NCI-H69 (cell line): ENCODE measurements at regions not wholly inside any gene's neighbourhood (a gene's known extent, or its start where the extent isn't known, plus 50 kb on each side); places are given as distances from the start of the nearest gene placed in this dataset.
A peak's percentile ranks its signal among the peaks of the same experiment; 100 is the strongest.
"Not testable (repeated sequence)": the region's sequence is repeated elsewhere in the genome, so short reads cannot be mapped to it uniquely, and the experiment has no call there.

Experiments
- DNase-seq: peaks from one replicate; lab custom pipeline; 2025; lab: John Stamatoyannopoulos, UW

DNA sequence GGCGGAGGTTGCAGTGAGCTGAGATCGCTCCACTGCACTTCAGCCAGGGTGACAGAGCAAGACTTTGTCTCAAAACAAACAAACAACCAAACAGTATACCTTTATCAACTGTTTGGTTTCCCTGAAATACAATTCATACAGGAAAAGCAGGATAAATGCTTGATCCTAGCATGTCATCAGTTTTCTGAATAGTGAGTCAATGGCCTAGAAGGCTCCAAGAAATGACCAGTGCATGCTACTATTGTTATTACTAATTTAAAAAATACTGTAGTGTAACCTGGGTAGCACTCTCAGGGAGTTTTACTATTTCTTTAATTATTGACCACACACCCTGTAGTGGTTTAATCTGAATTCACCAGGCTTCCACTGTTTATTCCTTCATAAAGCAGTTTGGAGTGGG, 101.0 kb upstream of the PTPN3 start:
- DNase-seq: no peak

DNA sequence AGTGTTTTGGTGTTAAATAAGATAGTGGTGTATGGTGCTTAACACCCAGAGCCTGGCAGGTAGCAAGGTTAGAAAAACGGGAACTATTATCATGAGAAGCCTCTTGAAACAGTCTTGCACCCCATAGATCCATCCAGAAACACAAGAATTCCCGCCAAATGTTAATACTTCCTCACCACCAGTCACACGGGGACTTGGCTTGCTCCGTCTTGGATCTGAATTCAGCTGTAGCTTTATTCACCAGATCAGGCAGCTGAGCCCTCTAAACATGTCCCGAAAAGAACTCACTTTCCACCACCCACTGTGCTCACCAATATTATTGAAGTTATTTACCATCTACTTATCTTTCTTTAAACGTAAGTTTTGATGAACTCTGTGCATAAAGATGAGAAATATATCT, 101.6 kb upstream of the PTPN3 start:
- DNase-seq: no peak

DNA sequence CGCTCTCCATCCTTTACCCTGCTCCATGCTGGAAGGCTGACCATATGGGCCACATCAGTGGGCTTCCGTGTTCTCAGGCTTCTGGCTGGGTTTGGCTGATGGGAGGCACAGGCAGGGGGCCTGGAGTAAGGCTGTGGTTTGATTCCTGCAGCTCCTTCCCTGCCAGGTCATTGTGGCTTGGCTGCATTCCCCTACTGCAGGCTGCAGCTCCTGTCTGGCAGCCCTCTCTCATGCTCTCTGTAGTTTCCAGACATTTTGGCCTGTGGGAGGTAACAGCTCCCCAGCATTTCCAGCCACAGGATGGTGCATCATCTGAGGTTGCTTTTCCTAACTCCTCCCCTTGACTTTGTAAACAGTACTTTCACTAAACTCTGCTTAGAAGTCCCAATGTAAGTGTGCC, 102.0 kb upstream of the PTPN3 start:
- DNase-seq: no peak

DNA sequence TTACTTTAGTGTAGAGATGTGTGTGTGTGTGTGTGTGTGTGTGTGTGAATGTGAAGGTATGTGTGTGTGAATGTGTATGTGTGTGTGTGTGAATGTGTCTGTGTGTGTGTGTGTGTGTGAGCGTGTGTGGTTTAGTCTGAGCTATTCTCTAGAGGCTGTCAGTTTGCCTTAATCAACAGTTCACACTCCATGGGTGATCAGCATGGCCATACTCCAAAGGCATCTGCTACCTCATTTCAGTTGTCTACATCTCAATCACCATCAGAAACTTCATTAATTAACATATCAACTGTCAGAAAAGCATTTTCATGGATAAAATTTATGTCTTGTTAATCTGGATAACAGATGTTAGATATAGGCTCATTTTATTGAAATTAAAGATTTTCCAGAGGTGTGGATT, 103.1 kb upstream of the PTPN3 start:
- peak; percentile 10 for DNase-seq

DNA sequence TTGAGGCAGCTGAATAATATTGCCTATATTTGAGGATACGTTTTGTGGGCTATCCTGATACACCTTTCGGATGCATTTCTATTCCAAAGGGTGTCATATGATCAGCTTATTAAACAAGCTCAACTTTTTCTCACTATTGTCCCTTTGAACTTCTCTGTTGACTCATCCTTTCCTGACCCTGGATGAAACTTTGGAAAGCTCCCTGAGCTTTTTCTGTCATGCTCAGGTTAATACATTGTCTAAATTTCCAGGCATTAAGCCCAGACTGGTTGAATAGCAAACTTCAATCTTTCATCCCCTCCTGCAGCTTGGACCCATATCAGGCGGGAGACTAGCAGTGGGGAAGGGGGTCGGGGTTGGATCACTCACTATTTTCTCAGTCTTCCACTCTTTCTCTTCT, 104.9 kb upstream of the PTPN3 start:
- no peak for DNase-seq

DNA sequence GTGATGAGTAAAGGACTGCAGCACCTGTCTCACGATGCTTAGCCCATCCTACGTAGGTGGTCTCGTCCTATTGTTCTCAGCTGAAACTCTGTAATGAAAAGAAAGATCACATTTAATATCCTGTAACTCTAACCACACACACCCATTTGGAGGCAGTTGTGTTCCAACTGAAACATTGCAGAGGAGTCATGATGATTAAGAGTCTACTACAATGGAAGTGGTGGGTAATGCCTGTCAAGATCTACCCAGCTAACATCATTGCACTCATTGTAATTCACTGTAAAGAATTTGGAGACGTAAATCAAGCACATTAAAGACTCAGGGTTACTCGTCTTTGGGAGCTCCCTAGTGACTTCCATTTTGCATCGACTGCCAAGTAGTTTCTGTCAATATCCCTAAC, 106.0 kb upstream of the PTPN3 start:
- peak; percentile 28 for DNase-seq

DNA sequence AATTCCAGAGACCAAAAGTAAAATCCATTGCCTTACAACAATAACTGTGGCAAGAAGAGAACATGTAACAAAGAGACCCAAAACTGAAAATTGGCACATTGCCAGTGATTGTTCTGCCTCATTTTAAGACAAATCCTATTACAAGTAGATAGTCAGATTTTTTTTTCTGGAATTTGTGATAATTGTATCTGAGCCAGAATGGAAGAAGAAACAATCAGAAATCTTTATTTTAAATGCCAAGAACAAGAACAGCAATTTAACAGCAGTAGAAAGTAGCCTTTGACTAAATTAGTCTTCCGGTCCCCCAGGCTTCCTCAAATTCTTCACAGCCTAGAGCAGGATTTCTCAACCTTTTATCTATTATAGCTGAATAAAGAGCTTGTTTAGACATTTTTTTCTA, 106.7 kb upstream of the PTPN3 start:
- peak; percentile 8 for DNase-seq

DNA sequence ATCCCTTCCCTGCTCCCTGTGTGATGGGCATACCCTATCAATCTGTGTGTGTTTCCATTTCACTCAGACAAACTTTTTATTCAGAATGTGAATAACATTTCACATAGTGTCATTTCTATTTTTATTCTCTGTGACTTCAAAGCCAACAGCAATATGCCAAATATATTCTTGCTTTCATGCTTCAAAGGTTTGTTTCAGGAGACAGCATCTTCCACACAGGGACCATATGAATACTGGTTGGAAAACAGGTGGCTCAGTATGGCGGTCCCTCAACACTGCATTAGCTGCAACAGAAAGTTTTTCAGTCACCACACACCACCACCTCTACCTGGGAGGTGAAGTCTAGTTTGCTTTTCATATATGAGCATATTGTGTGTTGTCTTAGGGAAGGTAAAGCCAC, 111.0 kb upstream of the PTPN3 start:
- no peak for DNase-seq

DNA sequence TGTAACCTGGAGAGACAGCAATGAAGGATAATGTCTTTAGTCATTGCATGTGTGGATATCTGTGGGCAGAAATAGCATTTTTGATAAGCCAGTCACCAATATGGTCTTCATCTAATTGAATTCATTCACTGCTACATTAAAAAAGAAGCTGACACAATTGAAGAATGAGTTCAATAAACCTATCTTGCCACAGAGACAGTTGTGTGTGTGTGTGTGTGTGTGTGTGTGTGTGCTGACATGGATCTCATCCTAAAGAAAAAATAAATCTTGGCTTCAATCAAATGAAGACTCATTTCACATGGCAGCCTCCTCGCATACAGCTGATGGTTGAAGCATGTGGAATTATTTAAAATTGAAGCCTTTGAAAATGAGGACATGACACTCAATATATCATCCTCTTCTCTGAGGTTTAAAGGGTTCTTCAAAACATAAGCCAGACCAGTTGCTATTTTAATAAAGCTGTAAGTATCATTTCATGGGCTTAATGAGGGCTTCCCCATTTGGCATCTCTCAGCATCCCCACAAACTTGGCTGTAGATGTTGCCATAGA, 118.5 kb upstream of the PTPN3 start:
- no peak for DNase-seq

DNA sequence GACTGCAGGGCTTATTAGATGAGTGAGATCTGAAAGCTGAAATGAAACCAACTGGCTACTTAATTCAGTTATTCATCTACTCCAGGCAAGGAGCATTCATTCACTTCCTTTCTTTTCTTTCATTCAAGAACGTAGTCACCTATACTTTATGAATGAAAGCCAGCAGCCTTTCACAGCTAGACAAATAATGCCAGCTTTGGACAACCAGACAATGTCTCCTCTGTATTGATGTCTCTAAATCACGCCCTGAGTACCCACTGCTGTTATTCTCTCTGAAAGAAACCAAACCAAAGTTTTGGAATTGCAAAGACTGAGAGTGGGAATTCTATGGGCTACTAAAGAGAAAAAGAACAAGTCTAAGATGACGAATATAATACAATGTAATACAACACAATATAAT, 121.2 kb upstream of the PTPN3 start:
- DNase-seq: peak; percentile 10

DNA sequence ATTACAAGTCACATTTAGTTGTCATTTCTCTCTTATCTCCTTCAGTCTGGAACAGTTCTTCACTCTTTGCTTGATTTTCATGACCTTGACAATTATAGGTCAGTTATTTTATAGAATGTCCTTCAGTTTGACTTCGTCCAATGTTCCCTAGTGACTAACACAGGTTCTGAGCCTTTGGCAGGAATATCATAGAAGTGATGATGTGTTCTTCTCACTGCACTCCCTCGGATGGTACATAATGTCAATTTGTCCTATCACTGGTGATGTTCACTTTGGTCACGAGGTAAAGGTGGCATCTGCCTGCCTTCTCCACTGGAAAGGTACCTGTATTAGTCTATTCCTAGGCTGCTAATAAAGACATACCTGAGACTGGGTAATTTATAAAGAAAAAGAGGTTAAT, 126.0 kb upstream of the PTPN3 start:
- no peak for DNase-seq

DNA sequence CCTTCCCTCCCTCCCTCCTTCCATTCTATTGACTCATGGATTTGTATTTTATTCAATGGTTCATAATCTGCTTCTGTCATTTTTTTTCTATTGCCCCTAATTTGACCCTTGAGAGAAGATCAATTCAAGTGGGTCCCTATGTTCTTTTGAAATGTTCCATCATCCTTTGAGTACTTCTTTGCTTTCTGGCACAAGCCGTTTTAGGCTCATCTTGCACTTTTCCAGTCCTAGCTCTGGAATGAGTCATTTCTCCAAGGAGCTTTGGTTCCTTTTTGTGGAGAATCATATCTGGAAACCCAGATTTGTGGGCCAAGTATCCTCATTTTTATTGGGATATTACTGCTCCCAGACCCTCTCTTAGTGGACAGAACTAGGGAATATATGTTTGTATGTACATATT, 126.8 kb upstream of the PTPN3 start:
- DNase-seq: no peak

DNA sequence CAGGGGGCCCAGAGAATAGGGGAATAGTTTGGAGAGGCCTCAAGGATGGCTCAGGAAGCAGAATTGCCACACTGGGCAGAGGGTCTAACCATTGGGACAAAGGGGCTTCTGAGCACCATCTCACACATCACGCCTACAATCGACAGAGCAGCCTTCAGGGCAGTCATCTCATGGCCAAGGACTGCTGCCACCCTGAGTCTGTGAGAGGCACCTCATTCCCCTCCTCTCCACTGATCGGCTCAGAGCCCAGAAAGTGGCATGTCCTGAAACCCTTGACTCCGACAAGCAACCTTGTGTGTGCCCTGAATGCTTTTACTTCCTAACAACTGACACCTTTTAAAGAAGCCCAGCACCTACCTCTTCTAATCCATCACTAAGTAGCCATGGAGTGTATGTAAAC, 128.9 kb upstream of the PTPN3 start:
- DNase-seq: no peak

DNA sequence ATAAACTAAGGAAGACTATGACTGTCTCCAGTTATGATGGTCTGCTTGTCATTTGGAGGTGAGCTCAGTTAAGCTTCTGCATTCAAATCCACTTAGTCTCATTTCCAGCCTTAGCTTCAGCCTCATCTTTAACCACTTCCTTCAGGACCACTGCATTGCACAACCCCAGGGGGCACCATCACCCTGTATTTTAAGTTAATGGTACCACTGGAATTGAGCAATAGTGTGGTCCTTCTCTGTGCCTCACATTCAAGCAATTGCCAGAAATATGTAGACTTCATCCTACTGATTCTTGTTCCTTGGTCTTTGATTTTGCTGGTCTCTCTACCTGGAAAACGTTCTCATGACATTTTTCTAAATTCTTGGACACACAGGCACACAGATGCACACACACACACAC, 131.5 kb upstream of the PTPN3 start:
- peak; percentile 9 for DNase-seq

DNA sequence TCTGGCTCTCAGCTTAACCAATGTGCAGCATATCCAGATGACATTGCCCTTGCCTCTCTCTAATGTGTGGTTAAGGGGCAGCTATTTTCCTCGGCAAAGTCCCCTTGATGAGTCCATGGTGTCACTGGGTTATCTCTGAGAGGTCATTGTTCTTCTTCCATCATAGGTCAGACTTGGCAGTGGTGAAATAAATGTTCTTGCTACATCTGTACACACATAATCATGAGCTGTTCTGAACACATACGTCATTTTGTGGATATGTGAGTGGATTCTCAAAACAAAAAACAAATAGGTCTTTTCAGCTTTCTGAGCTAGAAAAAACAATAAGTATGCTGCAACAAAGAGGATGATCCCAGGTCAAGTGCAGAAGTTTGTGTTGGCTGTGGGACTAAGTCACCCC, 134.7 kb upstream of the PTPN3 start:
- no peak for DNase-seq

DNA sequence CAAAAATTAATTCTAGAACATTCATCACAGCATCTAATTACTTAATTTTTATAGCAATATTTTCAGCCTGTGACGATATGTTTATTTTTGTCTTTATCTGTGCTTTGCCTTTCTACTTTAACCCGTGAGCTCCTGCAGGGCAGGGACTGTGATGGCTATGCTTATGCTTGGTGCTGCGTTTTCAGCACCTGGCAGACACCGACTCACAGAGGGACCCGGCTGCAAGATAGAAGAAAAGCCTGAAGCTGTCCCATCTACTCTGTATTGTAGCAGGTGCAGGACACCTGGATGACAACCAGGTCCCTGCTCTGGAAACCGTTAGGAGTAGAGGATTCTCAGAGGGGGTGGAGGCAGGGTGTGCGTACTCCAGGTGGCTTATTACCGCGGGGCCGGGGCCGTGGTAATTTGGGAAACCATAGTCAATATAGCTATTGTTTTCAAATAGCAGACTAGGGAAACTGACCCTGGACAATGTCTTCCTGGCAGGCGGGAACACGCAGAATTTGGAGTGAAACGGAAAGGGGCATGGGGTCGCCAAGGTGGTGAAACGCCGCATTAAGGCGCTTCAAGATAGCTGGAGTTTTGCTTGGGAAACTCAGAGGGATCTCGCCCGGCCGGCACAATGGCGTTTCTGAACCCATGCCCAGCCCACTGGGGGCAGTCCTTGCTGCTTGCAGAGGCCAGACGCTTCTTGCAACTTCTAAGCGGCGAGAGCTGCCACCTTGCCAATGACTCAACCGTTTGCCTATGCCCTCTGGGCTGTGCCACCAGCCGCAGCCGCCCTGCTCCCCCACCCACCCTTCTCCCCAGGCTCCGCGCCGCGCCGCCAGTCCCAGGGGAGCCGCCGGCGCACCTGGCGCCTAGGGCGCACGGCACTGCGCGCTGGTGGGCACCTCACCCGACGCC, 140.1 kb upstream of the PALM2AKAP2 start:
- DNase-seq: peak; percentile 93

DNA sequence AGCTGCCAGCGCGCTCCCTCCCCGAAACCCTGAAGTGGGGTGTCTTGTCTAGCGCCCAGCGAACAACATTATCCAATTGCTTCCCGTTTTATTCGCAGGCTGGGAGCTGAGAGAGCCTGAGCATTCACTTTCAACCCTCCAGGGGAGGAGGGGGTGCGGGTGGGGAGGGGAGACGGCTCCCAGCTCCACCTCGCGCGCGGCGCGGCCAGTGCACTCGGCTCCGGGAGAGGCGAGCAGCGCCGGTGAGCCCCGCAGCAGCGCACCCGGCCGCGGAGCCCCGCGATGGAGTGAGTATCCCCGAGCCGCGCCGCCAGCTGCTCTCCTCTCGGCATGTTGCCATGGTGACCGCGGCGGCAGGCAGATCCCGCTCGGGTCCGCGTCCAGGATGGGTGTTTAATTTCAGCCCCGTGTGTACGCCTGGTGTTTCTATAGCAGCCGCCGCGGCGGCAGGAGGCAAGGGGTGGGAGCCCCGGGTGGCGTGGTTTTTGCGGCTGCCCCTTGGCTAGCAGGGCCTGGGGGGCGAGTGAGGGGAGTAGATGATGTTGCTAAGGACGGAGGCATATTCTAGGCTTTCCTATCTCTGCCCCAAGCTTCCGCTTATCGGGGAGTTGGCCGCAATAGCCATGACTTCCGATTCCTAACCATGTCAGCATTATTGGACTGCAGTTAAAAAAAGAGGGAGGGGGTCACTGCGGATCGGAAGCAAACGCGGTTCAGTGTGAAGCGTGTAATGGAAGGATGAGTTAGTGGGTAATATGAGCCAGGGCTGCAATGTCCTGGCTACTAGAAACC, 139.2 kb upstream of the PALM2AKAP2 start:
- peak; percentile 97 for DNase-seq

DNA sequence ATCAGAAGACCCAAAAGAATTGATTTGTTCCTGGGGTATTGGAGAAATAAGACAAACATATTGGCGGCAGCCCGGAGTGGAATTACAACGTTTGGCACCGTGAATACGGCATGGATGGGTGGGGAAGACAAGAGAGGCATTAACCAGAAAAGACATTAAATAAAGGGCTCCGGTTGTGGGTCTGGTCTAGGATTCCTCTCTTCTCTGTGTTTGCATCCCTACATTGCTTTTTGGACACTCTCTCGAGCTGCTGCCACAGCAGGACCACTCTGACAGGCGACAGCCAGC, 138.7 kb upstream of the PALM2AKAP2 start:
- DNase-seq: peak; percentile 64

DNA sequence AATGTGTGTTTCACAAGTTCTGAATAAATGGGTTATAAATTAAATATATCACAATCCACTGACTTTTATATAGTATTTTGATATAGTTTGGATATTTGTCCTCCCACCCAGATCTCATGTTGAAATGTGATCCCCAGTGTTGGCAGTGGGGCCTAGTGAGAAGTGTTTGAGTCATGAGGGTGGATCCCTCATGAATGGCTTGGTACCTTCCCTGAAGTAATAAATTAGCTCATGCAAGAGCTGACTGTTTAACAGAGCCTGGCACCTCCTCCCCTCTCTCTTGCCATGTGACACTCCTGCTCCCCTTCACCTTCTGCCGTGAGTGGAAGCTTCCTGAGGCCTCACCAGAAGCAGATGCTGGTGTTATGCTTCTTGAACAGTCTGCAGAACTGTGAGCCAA, 127.9 kb upstream of the PALM2AKAP2 start:
- DNase-seq: peak; percentile 28

DNA sequence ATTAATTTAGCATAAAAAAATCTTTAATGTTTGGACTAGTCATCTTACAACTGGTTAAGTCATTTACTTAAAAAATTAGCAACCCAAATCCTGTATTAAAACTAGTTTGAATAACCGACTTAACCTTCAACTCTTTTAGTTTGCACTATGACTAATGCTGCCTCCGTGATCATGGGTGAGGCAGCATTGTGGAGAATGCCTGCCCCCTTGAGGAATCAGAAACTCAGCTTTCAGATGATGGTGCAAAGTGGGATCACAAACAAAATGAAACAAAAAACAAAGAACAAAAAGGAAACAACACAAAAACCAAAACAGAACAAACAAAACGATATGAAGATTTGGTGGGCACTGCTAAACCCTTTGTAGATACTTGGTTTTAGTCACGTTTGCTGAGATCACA, 127.0 kb upstream of the PALM2AKAP2 start:
- peak; percentile 59 for DNase-seq

DNA sequence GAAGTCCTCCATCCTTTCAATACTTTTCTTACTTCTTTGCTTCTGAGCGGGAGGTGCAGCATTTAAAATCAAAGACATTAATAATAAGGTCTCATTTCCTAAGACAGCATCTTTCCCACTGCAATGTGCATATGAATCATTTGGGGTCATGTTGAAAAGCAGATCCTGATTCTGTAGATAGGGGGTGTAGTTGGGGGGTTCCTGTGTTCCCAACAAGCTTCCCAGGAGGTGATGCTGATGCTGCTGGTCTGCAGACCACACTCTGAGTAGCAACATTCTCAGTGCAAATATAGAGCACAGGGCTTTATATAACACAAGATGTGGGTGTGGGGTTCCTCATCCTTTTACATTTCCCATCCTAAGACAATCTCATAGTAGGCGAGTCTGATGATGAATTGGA, 126.5 kb upstream of the PALM2AKAP2 start:
- no peak for DNase-seq

DNA sequence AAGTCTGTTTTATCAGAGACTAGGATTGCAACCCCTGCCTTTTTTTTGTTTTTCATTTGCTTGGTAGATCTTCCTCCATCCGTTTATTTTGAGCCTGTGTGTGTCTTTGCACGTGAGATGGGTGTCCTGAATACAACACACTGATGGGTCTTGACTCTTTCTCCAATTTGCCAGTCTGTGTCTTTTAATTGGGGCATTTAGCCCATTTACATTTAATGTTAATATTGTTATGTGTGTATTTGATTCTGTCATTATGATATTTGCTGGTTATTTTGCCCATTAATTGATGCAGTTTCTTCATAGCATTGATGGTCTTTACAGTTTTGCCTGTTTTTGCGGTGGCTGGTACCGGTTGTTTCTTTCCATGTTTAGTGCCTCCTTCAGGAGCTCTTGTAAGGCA, 116.0 kb upstream of the PALM2AKAP2 start:
- DNase-seq: not testable (repeated sequence)

DNA sequence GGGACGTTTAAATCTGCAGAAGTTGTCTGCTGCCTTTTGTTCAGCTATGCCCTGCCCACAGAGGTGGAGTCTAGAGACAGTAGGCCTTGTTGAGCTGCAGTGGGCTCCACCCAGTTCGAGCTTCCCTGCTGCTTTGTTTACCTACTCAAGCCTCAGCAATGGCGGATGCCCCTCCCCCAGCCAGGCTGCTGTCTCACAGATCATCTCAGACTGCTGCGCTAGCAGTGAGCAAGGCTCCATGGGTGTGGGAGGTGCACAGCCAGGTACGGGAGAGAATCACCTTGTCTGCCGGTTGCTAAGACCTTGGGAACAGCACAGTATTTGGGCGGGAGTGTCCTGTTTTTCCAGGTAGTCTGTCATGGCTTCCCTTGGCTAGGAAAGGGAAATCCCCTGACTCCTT, 114.3 kb upstream of the PALM2AKAP2 start:
- DNase-seq: peak; percentile 35
